T-helper 1 cell (primary cell): ENCODE measurements at regions not wholly inside any gene's neighbourhood (a gene's known extent, or its start where the extent isn't known, plus 50 kb on each side); places are given as distances from the start of the nearest gene placed in this dataset.
"Not testable (repeated sequence)": the region's sequence is repeated elsewhere in the genome, so short reads cannot be mapped to it uniquely, and the experiment has no call there.

Source experiments
- DNase-seq, 5 donors: peaks; one replicate each; pipeline ENCODE4 v3.0.0-alpha.2; 2012 to 2020

- no peak for DNase-seq
These were observed 120.1 kb downstream of the NKX6-1 start for GRCh38 chr4:84378983-84379382.

GRCh38 chr4:84378356-84378755 lies 120.7 kb downstream of the NKX6-1 start:
- no peak for DNase-seq

GRCh38 chr4:84366907-84367306 lies 132.2 kb downstream of the NKX6-1 start:
- DNase-seq = no peak

GRCh38 chr4:84366161-84366560 lies 132.9 kb downstream of the NKX6-1 start:
- no peak for DNase-seq

- no peak for DNase-seq
These were observed 136.0 kb downstream of the NKX6-1 start for GRCh38 chr4:84362896-84363655.

GRCh38 chr4:84342161-84342560 lies 156.9 kb downstream of the NKX6-1 start:
- no peak for DNase-seq

GRCh38 chr4:84341559-84341958 lies 157.5 kb downstream of the NKX6-1 start:
- DNase-seq = no peak

- DNase-seq = no peak
These were observed 160.7 kb downstream of the NKX6-1 start for GRCh38 chr4:84338367-84338766.

- no peak for DNase-seq
These were observed 162.0 kb downstream of the NKX6-1 start for GRCh38 chr4:84336964-84337705.

- no peak for DNase-seq
These were observed 171.6 kb downstream of the NKX6-1 start for GRCh38 chr4:84327526-84327925.

- DNase-seq = no peak
These were observed 173.5 kb downstream of the NKX6-1 start for GRCh38 chr4:84325625-84326024.

- DNase-seq = no peak
These were observed 174.5 kb downstream of the NKX6-1 start for GRCh38 chr4:84324303-84325245.

- DNase-seq = no peak
These were observed 180.0 kb downstream of the NKX6-1 start for GRCh38 chr4:84319124-84319523.

- DNase-seq = no peak
These were observed 181.6 kb downstream of the NKX6-1 start for GRCh38 chr4:84317513-84317912.

- no peak for DNase-seq
These were observed 186.6 kb downstream of the NKX6-1 start for GRCh38 chr4:84312426-84313012.

GRCh38 chr4:84309191-84309590 lies 189.9 kb downstream of the NKX6-1 start:
- DNase-seq = no peak

GRCh38 chr4:84298719-84299254 lies 200.3 kb downstream of the NKX6-1 start:
- DNase-seq = not testable (repeated sequence)

- no peak for DNase-seq
These were observed 200.9 kb downstream of the NKX6-1 start for GRCh38 chr4:84298023-84298718.

GRCh38 chr4:84291969-84292368 lies 207.1 kb downstream of the NKX6-1 start:
- DNase-seq = no peak

GRCh38 chr4:84286048-84286447 lies 213.0 kb downstream of the NKX6-1 start:
- no peak for DNase-seq

GRCh38 chr4:84279678-84280077 lies 219.4 kb downstream of the NKX6-1 start:
- DNase-seq = no peak

GRCh38 chr4:84277923-84278322 lies 221.2 kb downstream of the NKX6-1 start:
- no peak for DNase-seq
